ENCODE measurements at regions not wholly inside any gene's neighbourhood (a gene's known extent, or its start where the extent isn't known, plus 50 kb on each side); places are given as distances from the start of the nearest gene placed in this dataset.

- Histone ChIP-seq H3K27ac (ENCODE audit: control insufficient read depth, insufficient read depth) (no peak overlapping the region), H3K9me3 (replicated peaks; ENCODE audit: control insufficient read depth, insufficient read depth, low read length) (no peaks in the 10 kb centered on the region), H3K36me3 (ENCODE audit: control insufficient read depth in 2 of 2, insufficient read depth in 2 of 2, low read length in 1 of 2) (no peaks in the 10 kb centered on the region), H3K9ac (ENCODE audit: control insufficient read depth, insufficient read depth, low read length) (no peak overlapping the region), H3K79me2 (ENCODE audit: control insufficient read depth, insufficient read depth, low read length) (no peaks in the 10 kb centered on the region), H3K4me2 (ENCODE audit: control insufficient read depth, insufficient read depth) (no peak overlapping the region), H3K4me1 (ENCODE audit: control insufficient read depth, insufficient read depth, low read length) (no peaks in the 10 kb centered on the region), H3K4me3 (no peak overlapping the region), H3K27me3 (replicated peaks in 1 of 2; ENCODE audit: control insufficient read depth in 2 of 2, insufficient read depth in 2 of 2, low read length in 1 of 2) (peaks cover 0 to 4% of the 10 kb centered on the region in 2 experiments; a peak in 3 of 4 replicates), H4K20me1 (ENCODE audit: control insufficient read depth, insufficient read depth) (no peaks in the 10 kb centered on the region; the same call in 1 of the 2 replicates), H2AFZ (ENCODE audit: control insufficient read depth, low read depth, low read length) (no peak overlapping the region)
- ChIA-PET SMC1A (ENCODE audit: uncharacterized antibody, unreplicated experiment) (no interaction called here), POLR2A (no interaction called here), RAD21 (ENCODE audit: unreplicated experiment) (no interaction called here), CTCF (no interaction called here)
- in situ Hi-C loops (cut with MboI) (no loop called here), intact Hi-C loops (cut with micrococcal nuclease; ENCODE audit: unreplicated experiment) (no loop called here)
- no peak for TF ChIP-seq IRF3 (IDR thresholded peaks at IDR 0.05)
- no peak for TF ChIP-seq TARDBP (IDR thresholded peaks at IDR 0.05; ENCODE audit: borderline replicate concordance)
- TF ChIP-seq STAT3 (IDR thresholded peaks at IDR 0.05; ENCODE audit: low read depth, low read length), result no peak
- no peak for TF ChIP-seq ZSCAN29 (IDR thresholded peaks at IDR 0.05)
- TF ChIP-seq NR2C1 (IDR thresholded peaks at IDR 0.05), result no peak
- no peak for TF ChIP-seq TCF7 (IDR thresholded peaks at IDR 0.05; ENCODE audit: borderline replicate concordance)
- no peak for TF ChIP-seq HDAC2 (IDR thresholded peaks at IDR 0.05)
- no peak for TF ChIP-seq GATAD2B (conservative IDR thresholded peaks at IDR 0.05; ENCODE audit: low read depth)
- TF ChIP-seq SUPT20H (IDR thresholded peaks at IDR 0.05; ENCODE audit: borderline replicate concordance, control insufficient read depth, low read depth, low read length), result no peak
- no peak for TF ChIP-seq HSF1 (IDR thresholded peaks at IDR 0.05; ENCODE audit: low read depth, low read length)
- TF ChIP-seq NFYA (IDR thresholded peaks at IDR 0.05; ENCODE audit: borderline replicate concordance, low read depth, low read length), result no peak
- TF ChIP-seq ZBTB11 (CRISPR knock-in tag; IDR thresholded peaks at IDR 0.05), result no peak
- TF ChIP-seq NR2C2 (IDR thresholded peaks at IDR 0.05; ENCODE audit: borderline replicate concordance, control insufficient read depth, insufficient read length, low read depth), result no peak
- no peak for TF ChIP-seq SMARCA5 (IDR thresholded peaks at IDR 0.05)
- no peak for TF ChIP-seq ZZZ3 (IDR thresholded peaks at IDR 0.05; ENCODE audit: control insufficient read depth, insufficient read length, low read depth)
- TF ChIP-seq NFXL1 (IDR thresholded peaks at IDR 0.05; ENCODE audit: borderline replicate concordance), result no peak
- TF ChIP-seq POLR2AphosphoS2 (IDR thresholded peaks at IDR 0.05; ENCODE audit: low read depth, low read length), result no peak
- no peak for TF ChIP-seq NFYB (IDR thresholded peaks at IDR 0.05; ENCODE audit: insufficient read depth, low read depth, low read length)
- ATAC-seq, result no peak
- DNase-seq (ENCODE audit: low read depth, low spot score), result no peak
- FAIRE-seq, result no peak
- WGBS (ENCODE audit: insufficient coverage, insufficient replicate concordance, low lambda C conversion rate, missing lambda C conversion rate), result 11% methylated on average over 10 of the region's 10 CpGs
- BruUV-seq (replicated peaks), result no TSS peak
Measured at GRCh38 chr22:44582016-44582415, 84.0 kb upstream of the RTL6 start.
